Heart left ventricle (tissue), 13 donors: ENCODE measurements at regions not wholly inside any gene's neighbourhood (a gene's known extent, or its start where the extent isn't known, plus 50 kb on each side); places are given as distances from the start of the nearest gene placed in this dataset.

ENCODE experiments used
- POLR2A ChIP-seq, 2 donors: fragments of 450-650 bp; IDR thresholded peaks; one replicate each; pipeline ENCODE4 v1.6.1; 2017; ENCODE audit warnings: antibody characterized with exemption in 2 of 2, mild to moderate bottlenecking in 2 of 2, moderate library complexity in 2 of 2
- TF ChIP-seq, protein P1 (sequence below), 12 donors: fragments of 200-600 bp; sonication (generic) in 4 of 12; IDR thresholded peaks; one replicate each; pipeline versions ENCODE4 v1.5.0 to v1.8.0; 2018 to 2022; ENCODE audit warnings: antibody characterized with exemption in 12 of 12, mild to moderate bottlenecking in 5 of 12
- donor health status: ischemic (EF 13 %, LVEDD 7.1; RV severe dilation, severe dysfunction).
- donor health status: DM: no; HTN: yes; CAD: no.
- donor health status: DM: no; HTN: no; CAD: no.
- donor health status: ischemic (EF 25% LVEDD 6.9; RV normal size, moderate dysfunction).
- donor health status: ischemic (EF 25% LVEDD 5.7; RV mildly dilated, moderate dysfunction).
- donor health status: ischemic (EF 35%, LVEDD 5.7; RV mildly dilated, moderate dysfunction).
- donor health status: nonischemic (EF 11% LVEDD 7.7; RV severe dilation, severe dysfunction).
- donor health status: DM: yes; HTN: yes; CAD: no.
- donor health status: PGD.
- donor health status: ischemic (EF 29% LVEDD 5.4; RV normal size, mild dysfunction).
- donor health status: nonischemic (EF 23%, LVEDD 6.1; RV moderate dilation, normal function).

- no peak for TF ChIP-seq POLR2A (IDR thresholded peaks at IDR 0.05)
- TF ChIP-seq, protein P1, sequence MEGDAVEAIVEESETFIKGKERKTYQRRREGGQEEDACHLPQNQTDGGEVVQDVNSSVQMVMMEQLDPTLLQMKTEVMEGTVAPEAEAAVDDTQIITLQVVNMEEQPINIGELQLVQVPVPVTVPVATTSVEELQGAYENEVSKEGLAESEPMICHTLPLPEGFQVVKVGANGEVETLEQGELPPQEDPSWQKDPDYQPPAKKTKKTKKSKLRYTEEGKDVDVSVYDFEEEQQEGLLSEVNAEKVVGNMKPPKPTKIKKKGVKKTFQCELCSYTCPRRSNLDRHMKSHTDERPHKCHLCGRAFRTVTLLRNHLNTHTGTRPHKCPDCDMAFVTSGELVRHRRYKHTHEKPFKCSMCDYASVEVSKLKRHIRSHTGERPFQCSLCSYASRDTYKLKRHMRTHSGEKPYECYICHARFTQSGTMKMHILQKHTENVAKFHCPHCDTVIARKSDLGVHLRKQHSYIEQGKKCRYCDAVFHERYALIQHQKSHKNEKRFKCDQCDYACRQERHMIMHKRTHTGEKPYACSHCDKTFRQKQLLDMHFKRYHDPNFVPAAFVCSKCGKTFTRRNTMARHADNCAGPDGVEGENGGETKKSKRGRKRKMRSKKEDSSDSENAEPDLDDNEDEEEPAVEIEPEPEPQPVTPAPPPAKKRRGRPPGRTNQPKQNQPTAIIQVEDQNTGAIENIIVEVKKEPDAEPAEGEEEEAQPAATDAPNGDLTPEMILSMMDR (IDR thresholded peaks at IDR 0.05) = no peak
Observed at GRCh38 chr3:110234831-110235230, 836.8 kb upstream of the NECTIN3 start.
